Liver (tissue), 8 donors: ENCODE measurements at regions not wholly inside any gene's neighbourhood (a gene's known extent, or its start where the extent isn't known, plus 50 kb on each side); places are given as distances from the start of the nearest gene placed in this dataset.

Source experiments
- DNase-seq: peaks from one replicate; pipeline ENCODE4 v3.0.0-alpha.2; 2017; ENCODE audit warnings: low spot score
- H3K27ac ChIP-seq, 2 donors: one replicate each; pipeline ENCODE4 v1.7.0; 2013; ENCODE audit warnings: inconsistent platforms in 2 of 2, low read length in 2 of 2, control low read depth in 1 of 2, low read depth in 1 of 2, mild to moderate bottlenecking in 1 of 2
- H3K27me3 ChIP-seq, 4 donors: one replicate each; pipeline versions ENCODE4 v1.6.1 to v1.7.0; 2013; ENCODE audit warnings: low read length in 3 of 4, inconsistent platforms in 1 of 4, mild to moderate bottlenecking in 1 of 4, moderate library complexity in 1 of 4; ENCODE audit not compliant: control insufficient read depth in 4 of 4, insufficient read depth in 4 of 4
- H3K36me3 ChIP-seq, 4 donors: one replicate each; pipeline versions ENCODE4 v1.6.1 to v1.7.0; 2013; ENCODE audit warnings: low read length in 3 of 4, mild to moderate bottlenecking in 3 of 4, low read depth in 1 of 4, moderate library complexity in 1 of 4; ENCODE audit not compliant: control insufficient read depth in 4 of 4, insufficient read depth in 3 of 4
- H3K4me1 ChIP-seq, 4 donors: one replicate each; pipeline versions ENCODE4 v1.6.1 to v1.7.0; 2013; ENCODE audit warnings: low read length in 3 of 4, mild to moderate bottlenecking in 3 of 4, moderate library complexity in 1 of 4; ENCODE audit not compliant: control insufficient read depth in 4 of 4, insufficient read depth in 4 of 4
- H3K4me3 ChIP-seq, 3 donors: one replicate each; pipeline versions ENCODE4 v1.6.1 to v1.7.0; 2013; ENCODE audit warnings: low read length in 3 of 3, control low read depth in 1 of 3, low read depth in 1 of 3, mild to moderate bottlenecking in 1 of 3
- H3K9ac ChIP-seq, 2 donors: one replicate each; pipeline ENCODE4 v1.7.0; 2013; ENCODE audit warnings: low read length in 2 of 2, mild to moderate bottlenecking in 2 of 2, moderate library complexity in 2 of 2, control low read depth in 1 of 2, low read depth in 1 of 2
- H3K9me3 ChIP-seq, 4 donors: one replicate each; pipeline versions ENCODE4 v1.6.1 to v1.7.0; 2013; ENCODE audit warnings: low read length in 3 of 4; ENCODE audit not compliant: control insufficient read depth in 4 of 4
- ATF3 ChIP-seq: IDR thresholded peaks from 2 replicates; pipeline ENCODE4 v1.6.1; 2016; ENCODE audit warnings: antibody characterized with exemption
- CTCF ChIP-seq: fragments of 150-350 bp; IDR thresholded peaks from 2 replicates; pipeline ENCODE4 v1.5.1; 2017; ENCODE audit warnings: improper control_type of control experiment, low read depth, low read length; ENCODE audit not compliant: missing input control
- EGR1 ChIP-seq, 2 donors: IDR thresholded peaks; 2 replicates each; pipeline ENCODE4 v1.6.1; 2016 to 2018; ENCODE audit warnings: antibody characterized with exemption in 2 of 2, low read depth in 2 of 2
- FOXA1 ChIP-seq: IDR thresholded peaks from 2 replicates; pipeline ENCODE4 v1.6.1; 2016; ENCODE audit warnings: antibody characterized with exemption
- FOXA2 ChIP-seq: IDR thresholded peaks from 2 replicates; pipeline ENCODE4 v1.6.1; 2016; ENCODE audit warnings: antibody characterized with exemption
- GABPA ChIP-seq, 2 donors: IDR thresholded peaks in 1 of 2; conservative IDR thresholded peaks in 1 of 2; 2 replicates each; pipeline ENCODE4 v1.6.1; 2016; ENCODE audit warnings: antibody characterized with exemption in 2 of 2, mild to moderate bottlenecking in 1 of 2, moderate library complexity in 1 of 2
- HNF4A ChIP-seq, 2 donors: conservative IDR thresholded peaks; 2 replicates each; pipeline ENCODE4 v1.6.1; 2016; ENCODE audit warnings: antibody characterized with exemption in 2 of 2, mild to moderate bottlenecking in 2 of 2
- HNF4G ChIP-seq: IDR thresholded peaks from 2 replicates; pipeline ENCODE4 v1.6.1; 2016; ENCODE audit warnings: antibody characterized with exemption
- JUND ChIP-seq, 2 donors: IDR thresholded peaks; 2 replicates each; pipeline ENCODE4 v1.6.1; 2016; ENCODE audit warnings: antibody characterized with exemption in 2 of 2
- MAX ChIP-seq: IDR thresholded peaks from 2 replicates; pipeline ENCODE4 v1.6.1; 2016; ENCODE audit warnings: antibody characterized with exemption
- NR2F2 ChIP-seq: IDR thresholded peaks from 2 replicates; pipeline ENCODE4 v1.6.1; 2016; ENCODE audit warnings: antibody characterized with exemption
- RAD21 ChIP-seq, 2 donors: IDR thresholded peaks; 2 replicates each; pipeline ENCODE4 v1.6.1; 2016; ENCODE audit warnings: antibody characterized with exemption in 2 of 2, mild to moderate bottlenecking in 2 of 2
- REST ChIP-seq: IDR thresholded peaks from 2 replicates; pipeline ENCODE4 v1.6.1; 2016; ENCODE audit warnings: antibody characterized with exemption, mild to moderate bottlenecking
- RXRA ChIP-seq, 2 donors: IDR thresholded peaks; 2 replicates each; pipeline ENCODE4 v1.6.1; 2017 to 2018; ENCODE audit warnings: antibody characterized with exemption in 2 of 2, mild to moderate bottlenecking in 1 of 2
- SP1 ChIP-seq: IDR thresholded peaks from 2 replicates; pipeline ENCODE4 v1.6.1; 2018; ENCODE audit warnings: antibody characterized with exemption, mild to moderate bottlenecking
- TAF1 ChIP-seq: conservative IDR thresholded peaks from 2 replicates; pipeline ENCODE4 v1.6.1; 2016; ENCODE audit warnings: antibody characterized with exemption, mild to moderate bottlenecking
- YY1 ChIP-seq: IDR thresholded peaks from 2 replicates; pipeline ENCODE4 v1.6.1; 2016; ENCODE audit warnings: antibody characterized with exemption, mild to moderate bottlenecking
- ZBTB33 ChIP-seq: IDR thresholded peaks from 2 replicates; pipeline ENCODE4 v1.6.1; 2016; ENCODE audit warnings: antibody characterized with exemption
- WGBS: extraction: QIAGEN DNeasy Blood & Tissue Kit; methylation state at CpG from one replicate; pipeline ENCODE4 v1.1.7; 2013; 5-methylcytosine and 5-hydroxymethylcytosine counted together
- donor health status: healthy.
- donor health status: healthy.
- donor health status: healthy.
- donor health status: healthy.
- donor health status: healthy.

- no peaks in the 10 kb centered on the region for H3K4me1 ChIP-seq
- H3K9me3 ChIP-seq: no peaks in the 10 kb centered on the region
- no peaks in the 10 kb centered on the region for H3K27me3 ChIP-seq
- TF ChIP-seq JUND (IDR thresholded peaks at IDR 0.05): no peak
- no peak for TF ChIP-seq YY1
- no peak for TF ChIP-seq HNF4A (conservative IDR thresholded peaks at IDR 0.05)
- no peak for TF ChIP-seq FOXA2
- no peak for TF ChIP-seq ZBTB33
- no peak for TF ChIP-seq GABPA (IDR thresholded peaks at IDR 0.05 in 1 of 2, conservative IDR thresholded peaks at IDR 0.05 in 1 of 2)
- no peak for TF ChIP-seq CTCF
- no peak for TF ChIP-seq EGR1 (IDR thresholded peaks at IDR 0.05; ENCODE audit: low read depth in 2 of 2)
- TF ChIP-seq TAF1: no peak
- TF ChIP-seq ATF3: no peak
- no peak for TF ChIP-seq REST
- no peak for TF ChIP-seq HNF4G
- TF ChIP-seq RAD21 (IDR thresholded peaks at IDR 0.05): no peak
- TF ChIP-seq NR2F2: no peak
- no peak for TF ChIP-seq RXRA (IDR thresholded peaks at IDR 0.05)
- TF ChIP-seq FOXA1: no peak
- no peak for TF ChIP-seq SP1
- no peak for TF ChIP-seq MAX
- no peaks in the 10 kb centered on the region for H3K36me3 ChIP-seq
- no peak overlapping the region for H3K4me3 ChIP-seq
- no peak overlapping the region for H3K9ac ChIP-seq
- DNase-seq: no peak
- H3K27ac ChIP-seq: no peak overlapping the region
Observed at GRCh38 chr7:145903658-145904057, 212.9 kb upstream of the CNTNAP2 start.

GRCh38 chr7:145902123-145902522 lies 214.5 kb upstream of the CNTNAP2 start:
- no peaks in the 10 kb centered on the region for H3K36me3 ChIP-seq
- TF ChIP-seq HNF4G (no peak), ATF3 (no peak), FOXA1 (no peak), TAF1 (no peak)
- no peaks in the 10 kb centered on the region for H3K27me3 ChIP-seq
- DNase-seq: no peak
- no peak overlapping the region for H3K9ac ChIP-seq
- H3K4me1 ChIP-seq: no peaks in the 10 kb centered on the region
- no peak overlapping the region for H3K27ac ChIP-seq
- WGBS: 54% methylated on average over 3 of the region's 3 CpGs
- no peak overlapping the region for H3K4me3 ChIP-seq
- H3K9me3 ChIP-seq: no peaks in the 10 kb centered on the region
